K562 (cell line): ENCODE measurements at regions not wholly inside any gene's neighbourhood (a gene's known extent, or its start where the extent isn't known, plus 50 kb on each side); places are given as distances from the start of the nearest gene placed in this dataset.

Source experiments
- MYC ChIP-seq, 2 experiments: fragments of 250-450 bp in 1 of 2; sonication (Bioruptor Pico) in 1 of 2; IDR thresholded peaks; 2 replicates each; pipeline versions ENCODE4 v1.5.1 to v1.6.1; 2012 to 2021; ENCODE audit warnings: low read depth in 2 of 2, borderline replicate concordance in 1 of 2, improper control_type of control experiment in 1 of 2, low read length in 1 of 2, mild to moderate bottlenecking in 1 of 2, moderate library complexity in 1 of 2
- NFIC ChIP-seq: fragments of 450-650 bp; IDR thresholded peaks from 2 replicates; pipeline ENCODE4 v1.6.1; 2017; ENCODE audit warnings: mild to moderate bottlenecking, inconsistent platforms
- TCF7L2 ChIP-seq: fragments of 150-350 bp; IDR thresholded peaks from 2 replicates; pipeline ENCODE4 v1.6.1; 2016; ENCODE audit warnings: low read depth, mild to moderate bottlenecking, low read length, moderate library complexity
- USF2 ChIP-seq: sonication (generic); formaldehyde crosslinking; IDR thresholded peaks from 2 replicates; pipeline ENCODE4 v1.5.0; 2020; ENCODE audit warnings: missing genetic modification reagents
- ZNF384 ChIP-seq: IDR thresholded peaks from 2 replicates; pipeline ENCODE4 v1.6.1; 2012; ENCODE audit warnings: low read depth, low read length, improper control_type of control experiment
- TF ChIP-seq, protein P1 (sequence below), 3 experiments: IDR thresholded peaks in 2 of 3; conservative IDR thresholded peaks in 1 of 3; 2 replicates each; pipeline ENCODE4 v1.5.1; 2011 to 2012; ENCODE audit warnings: low read length in 3 of 3, mild to moderate bottlenecking in 3 of 3, control low read depth in 2 of 3, improper control_type of control experiment in 1 of 3, inconsistent platforms in 1 of 3, low read depth in 1 of 3, mixed read lengths in 1 of 3, moderate library complexity in 1 of 3; ENCODE audit not compliant: insufficient read depth in 2 of 3
- TF ChIP-seq, protein P2 (sequence below): sonication (generic); formaldehyde crosslinking; IDR thresholded peaks from 2 replicates; pipeline ENCODE4 v1.8.1; 2023; ENCODE audit warnings: mild to moderate bottlenecking, missing genetic modification reagents, moderate library complexity

GRCh38 chr9:124149992-124150391 is 107.8 kb upstream of the NEK6 start:
- TF ChIP-seq NFIC (no peak), MYC (IDR thresholded peaks at IDR 0.05; ENCODE audit: low read depth, low read length) (no peak), MYC (CRISPR knock-in tag; IDR thresholded peaks at IDR 0.05; ENCODE audit: borderline replicate concordance, low read depth) (no peak), USF2 (CRISPR knock-in tag) (no peak), TCF7L2 (no peak), ZNF384 (no peak)
- TF ChIP-seq, protein P1, sequence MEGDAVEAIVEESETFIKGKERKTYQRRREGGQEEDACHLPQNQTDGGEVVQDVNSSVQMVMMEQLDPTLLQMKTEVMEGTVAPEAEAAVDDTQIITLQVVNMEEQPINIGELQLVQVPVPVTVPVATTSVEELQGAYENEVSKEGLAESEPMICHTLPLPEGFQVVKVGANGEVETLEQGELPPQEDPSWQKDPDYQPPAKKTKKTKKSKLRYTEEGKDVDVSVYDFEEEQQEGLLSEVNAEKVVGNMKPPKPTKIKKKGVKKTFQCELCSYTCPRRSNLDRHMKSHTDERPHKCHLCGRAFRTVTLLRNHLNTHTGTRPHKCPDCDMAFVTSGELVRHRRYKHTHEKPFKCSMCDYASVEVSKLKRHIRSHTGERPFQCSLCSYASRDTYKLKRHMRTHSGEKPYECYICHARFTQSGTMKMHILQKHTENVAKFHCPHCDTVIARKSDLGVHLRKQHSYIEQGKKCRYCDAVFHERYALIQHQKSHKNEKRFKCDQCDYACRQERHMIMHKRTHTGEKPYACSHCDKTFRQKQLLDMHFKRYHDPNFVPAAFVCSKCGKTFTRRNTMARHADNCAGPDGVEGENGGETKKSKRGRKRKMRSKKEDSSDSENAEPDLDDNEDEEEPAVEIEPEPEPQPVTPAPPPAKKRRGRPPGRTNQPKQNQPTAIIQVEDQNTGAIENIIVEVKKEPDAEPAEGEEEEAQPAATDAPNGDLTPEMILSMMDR (IDR thresholded peaks at IDR 0.05 in 2 of 3, conservative IDR thresholded peaks at IDR 0.05 in 1 of 3; ENCODE audit: insufficient read depth in 2 of 3, low read depth in 1 of 3, low read length in 3 of 3) = no peak
- TF ChIP-seq, protein P2, sequence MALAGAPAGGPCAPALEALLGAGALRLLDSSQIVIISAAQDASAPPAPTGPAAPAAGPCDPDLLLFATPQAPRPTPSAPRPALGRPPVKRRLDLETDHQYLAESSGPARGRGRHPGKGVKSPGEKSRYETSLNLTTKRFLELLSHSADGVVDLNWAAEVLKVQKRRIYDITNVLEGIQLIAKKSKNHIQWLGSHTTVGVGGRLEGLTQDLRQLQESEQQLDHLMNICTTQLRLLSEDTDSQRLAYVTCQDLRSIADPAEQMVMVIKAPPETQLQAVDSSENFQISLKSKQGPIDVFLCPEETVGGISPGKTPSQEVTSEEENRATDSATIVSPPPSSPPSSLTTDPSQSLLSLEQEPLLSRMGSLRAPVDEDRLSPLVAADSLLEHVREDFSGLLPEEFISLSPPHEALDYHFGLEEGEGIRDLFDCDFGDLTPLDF = no peak
